Upper lobe of left lung (tissue), 6 donors: ENCODE measurements at regions not wholly inside any gene's neighbourhood (a gene's known extent, or its start where the extent isn't known, plus 50 kb on each side); places are given as distances from the start of the nearest gene placed in this dataset.
"Not testable (repeated sequence)": the region's sequence is repeated elsewhere in the genome, so short reads cannot be mapped to it uniquely, and the experiment has no call there.

Source experiments
- ATAC-seq, 2 donors: fragments of 200-7000 bp; cut with Tn5 transposase; one replicate each; pipeline ENCODE4 v1.9.1; 2022; ENCODE audit warnings: mild to moderate bottlenecking in 2 of 2, moderate library complexity in 2 of 2; ENCODE audit not compliant: low FRiP score in 2 of 2
- DNase-seq, 2 donors: peaks; one replicate each; pipeline ENCODE4 v3.0.0-alpha.2; 2019 to 2020
- H3K27ac ChIP-seq, 4 donors: fragments of 200-600 bp; sonication (generic); one replicate each; pipeline ENCODE4 v1.5.1; 2016 to 2019
- H3K27me3 ChIP-seq, 4 donors: fragments of 200-600 bp; sonication (generic); one replicate each; pipeline ENCODE4 v1.5.1; 2017 to 2019
- H3K36me3 ChIP-seq, 4 donors: fragments of 200-600 bp; sonication (generic); one replicate each; pipeline ENCODE4 v1.5.1; 2016 to 2019
- H3K4me1 ChIP-seq, 4 donors: fragments of 200-600 bp; sonication (generic); one replicate each; pipeline ENCODE4 v1.5.1; 2018 to 2019
- H3K4me3 ChIP-seq, 4 donors: fragments of 200-600 bp; sonication (generic); one replicate each; pipeline ENCODE4 v1.5.1; 2017 to 2019; ENCODE audit warnings: mild to moderate bottlenecking in 2 of 4, moderate library complexity in 1 of 4
- H3K9me3 ChIP-seq, 4 donors: fragments of 200-600 bp; sonication (generic); one replicate each; pipeline ENCODE4 v1.5.1; 2018 to 2019
- CTCF ChIP-seq, 6 experiments: fragments of 450-650 bp in 4 of 6; fragments of 200-600 bp in 2 of 6; sonication (generic) in 2 of 6; IDR thresholded peaks; one replicate each; pipeline ENCODE4 v1.5.1; 2016 to 2019; ENCODE audit warnings: antibody characterized with exemption in 6 of 6
- EP300 ChIP-seq, 4 donors: sonication (generic); formaldehyde crosslinking; IDR thresholded peaks; one replicate each; pipeline ENCODE4 v1.5.1; 2017; ENCODE audit warnings: antibody characterized with exemption in 4 of 4, control low read depth in 2 of 4
- POLR2A ChIP-seq, 4 donors: fragments of 450-650 bp; IDR thresholded peaks; one replicate each; pipeline ENCODE4 v1.5.1; 2016 to 2017; ENCODE audit warnings: antibody characterized with exemption in 4 of 4, mild to moderate bottlenecking in 2 of 4
- POLR2AphosphoS5 ChIP-seq, 2 donors: sonication (generic); formaldehyde crosslinking; IDR thresholded peaks; one replicate each; pipeline ENCODE4 v1.5.1; 2017; ENCODE audit warnings: antibody characterized with exemption in 2 of 2
- WGBS, 2 donors: methylation state at CpG; one replicate each; pipeline ENCODE4 v1.1.5; 2017 to 2018; 5-methylcytosine and 5-hydroxymethylcytosine counted together
- donor health status: DM: no; HTN: no; CAD: no; lungs with moderate emphysema.
- donor health status: DM: no; HTN: yes; CAD: no; lungs with severe emphysema.

GRCh38 chr14:38549564-38549963 lies 293.7 kb upstream of the CLEC14A start:
- DNase-seq (no peak), ATAC-seq (no peak)
- Histone ChIP-seq H3K36me3 (no peaks in the 10 kb centered on the region), H3K27me3 (no peaks in the 10 kb centered on the region), H3K4me1 (no peaks in the 10 kb centered on the region), H3K9me3 (no peaks in the 10 kb centered on the region), H3K4me3 (no peak overlapping the region), H3K27ac (no peak overlapping the region)
- WGBS, 2 donors: 58 to 68% methylated on average over 4 of the region's 4 CpGs
- TF ChIP-seq EP300 (IDR thresholded peaks at IDR 0.05) (no peak), CTCF (IDR thresholded peaks at IDR 0.05) (no peak), POLR2A (IDR thresholded peaks at IDR 0.05) (no peak), POLR2AphosphoS5 (IDR thresholded peaks at IDR 0.05) (no peak)

- Histone ChIP-seq H3K27ac (no peak overlapping the region), H3K4me1 (no peaks in the 10 kb centered on the region), H3K36me3 (no peaks in the 10 kb centered on the region), H3K4me3 (no peak overlapping the region), H3K27me3 (no peaks in the 10 kb centered on the region), H3K9me3 (no peaks in the 10 kb centered on the region)
- ATAC-seq (no peak), DNase-seq (no peak)
- WGBS, 2 donors: 83 to 86% methylated on average over 2 of the region's 2 CpGs
- TF ChIP-seq EP300 (IDR thresholded peaks at IDR 0.05): no peak
- no peak for TF ChIP-seq POLR2A (IDR thresholded peaks at IDR 0.05)
- TF ChIP-seq CTCF (IDR thresholded peaks at IDR 0.05): no peak
- TF ChIP-seq POLR2AphosphoS5 (IDR thresholded peaks at IDR 0.05): no peak
Observed at GRCh38 chr14:38547961-38548490, 292.1 kb upstream of the CLEC14A start.

- H3K9me3 ChIP-seq: no peaks in the 10 kb centered on the region
- no peak for TF ChIP-seq POLR2AphosphoS5 (IDR thresholded peaks at IDR 0.05)
- TF ChIP-seq EP300 (IDR thresholded peaks at IDR 0.05): no peak
- no peak for TF ChIP-seq CTCF (IDR thresholded peaks at IDR 0.05)
- no peak for TF ChIP-seq POLR2A (IDR thresholded peaks at IDR 0.05)
- no peak overlapping the region for H3K27ac ChIP-seq
- H3K36me3 ChIP-seq: no peaks in the 10 kb centered on the region
- ATAC-seq: peak in 1 of 2 donors; percentile 55
- WGBS, 2 donors: 81 to 85% methylated on average over 2 of the region's 2 CpGs
- H3K27me3 ChIP-seq: no peaks in the 10 kb centered on the region
- no peaks in the 10 kb centered on the region for H3K4me1 ChIP-seq
- H3K4me3 ChIP-seq: no peak overlapping the region
- DNase-seq: no peak
Observed at GRCh38 chr14:38546932-38547551, 291.1 kb upstream of the CLEC14A start.

- Histone ChIP-seq H3K4me1 (no peaks in the 10 kb centered on the region), H3K27ac (no peak overlapping the region), H3K9me3 (no peaks in the 10 kb centered on the region), H3K36me3 (no peaks in the 10 kb centered on the region), H3K27me3 (no peaks in the 10 kb centered on the region), H3K4me3 (no peak overlapping the region)
- 88 to 100% methylated on average over 2 of the region's 2 CpGs for WGBS, 2 donors
- DNase-seq (no peak), ATAC-seq (no peak)
- TF ChIP-seq POLR2A (IDR thresholded peaks at IDR 0.05) (no peak), CTCF (IDR thresholded peaks at IDR 0.05) (no peak), POLR2AphosphoS5 (IDR thresholded peaks at IDR 0.05) (no peak), EP300 (IDR thresholded peaks at IDR 0.05) (no peak)
Observed at GRCh38 chr14:38544776-38545175, 288.9 kb upstream of the CLEC14A start.

- not testable (repeated sequence) for H3K27ac ChIP-seq, H3K4me3 ChIP-seq, H3K36me3 ChIP-seq, H3K9me3 ChIP-seq, H3K4me1 ChIP-seq, H3K27me3 ChIP-seq, ATAC-seq
- 88 to 93% methylated on average over 5 of the region's 5 CpGs for WGBS, 2 donors
- peak in 1 of 2 donors; percentile 2 for DNase-seq
Observed at GRCh38 chr14:38543851-38544250, 288.0 kb upstream of the CLEC14A start.

GRCh38 chr14:38538053-38538452 lies 282.2 kb upstream of the CLEC14A start:
- not testable (repeated sequence) for H3K36me3 ChIP-seq, H3K4me3 ChIP-seq, H3K27me3 ChIP-seq, H3K9me3 ChIP-seq, H3K27ac ChIP-seq, DNase-seq, H3K4me1 ChIP-seq, ATAC-seq
- WGBS, 2 donors: 62 to 82% methylated on average over 5 of the region's 5 CpGs
